MM.1S (cell line): ENCODE measurements at regions not wholly inside any gene's neighbourhood (a gene's known extent, or its start where the extent isn't known, plus 50 kb on each side); places are given as distances from the start of the nearest gene placed in this dataset.

Experiments
- CTCF ChIP-seq: fragments of 300-600 bp; sonication (generic); IDR thresholded peaks from 2 replicates; pipeline ENCODE4 v1.5.1; 2016; ENCODE audit warnings: antibody characterized with exemption, low read length, mixed read lengths
- EZH2 ChIP-seq: fragments of 300-600 bp; sonication (generic); optimal IDR thresholded peaks from 2 replicates; pipeline ENCODE3; 2017; ENCODE audit warnings: low read depth, mild to moderate bottlenecking, antibody characterized with exemption, low read length, mixed read lengths

GRCh38 chr2:4576075-4576474 lies 872.7 kb downstream of the DCDC2C start:
- no peak for TF ChIP-seq EZH2
- no peak for TF ChIP-seq CTCF
